LNCaP clone FGC (cell line): ENCODE measurements at regions not wholly inside any gene's neighbourhood (a gene's known extent, or its start where the extent isn't known, plus 50 kb on each side); places are given as distances from the start of the nearest gene placed in this dataset.

Experiments
- DNase-seq: peaks from one replicate; pipeline ENCODE4 v3.0.0-alpha.2; 2011; ENCODE audit warnings: low read depth
- H3K4me3 ChIP-seq: 2 replicates; pipeline ENCODE4 v1.5.1; 2011; ENCODE audit warnings: mild to moderate bottlenecking, low read depth, low read length, control low read depth
- CTCF ChIP-seq: IDR thresholded peaks from 2 replicates; pipeline ENCODE4 v1.5.1; 2012; ENCODE audit warnings: mild to moderate bottlenecking; ENCODE audit not compliant: control insufficient read depth, insufficient read depth; ENCODE audit errors: extremely low read depth

GRCh38 chr11:128310676-128311445 is 276.5 kb downstream of the ETS1 start:
- DNase-seq, result no peak
- no peak overlapping the region for H3K4me3 ChIP-seq
- no peak for TF ChIP-seq CTCF

- no peak for TF ChIP-seq CTCF
- no peak overlapping the region for H3K4me3 ChIP-seq
- no peak for DNase-seq
Observed at GRCh38 chr11:128310005-128310404, 277.4 kb downstream of the ETS1 start.

DNA sequence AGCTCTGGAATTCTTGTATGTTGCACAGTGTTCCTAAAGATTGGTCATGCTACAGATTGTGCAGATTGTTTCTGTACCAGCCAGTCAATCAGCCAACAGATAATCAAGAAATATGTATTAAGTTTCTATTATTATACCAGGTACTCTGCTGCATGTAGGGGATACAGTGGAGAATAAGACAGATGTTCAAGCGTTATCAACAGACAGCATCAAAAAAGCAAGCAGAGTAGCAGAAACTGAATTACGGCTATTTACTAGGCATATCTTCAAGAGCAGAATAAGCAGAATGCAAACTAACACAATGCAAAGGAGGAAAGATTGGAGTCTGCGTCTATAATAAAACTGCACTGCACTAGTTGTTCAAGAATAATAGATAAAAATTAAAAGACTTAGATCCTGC is 278.6 kb downstream of the ETS1 start:
- no peak for DNase-seq
- no peak for TF ChIP-seq CTCF
- no peak overlapping the region for H3K4me3 ChIP-seq

- DNase-seq, result no peak
- TF ChIP-seq CTCF, result no peak
Observed at GRCh38 chr11:128305588-128305987, 281.8 kb downstream of the ETS1 start.

GRCh38 chr11:128304666-128305485 is 282.5 kb downstream of the ETS1 start:
- no peak overlapping the region for H3K4me3 ChIP-seq
- DNase-seq, result no peak
- TF ChIP-seq CTCF, result no peak

More at GRCh38 chr11:128305588-128305987, 281.8 kb downstream of the ETS1 start:
- H3K4me3 ChIP-seq, result no peak overlapping the region

GRCh38 chr11:128304116-128304515 is 283.2 kb downstream of the ETS1 start:
- no peak overlapping the region for H3K4me3 ChIP-seq
- no peak for DNase-seq
- no peak for TF ChIP-seq CTCF
